C4-2B (cell line): ENCODE measurements at regions not wholly inside any gene's neighbourhood (a gene's known extent, or its start where the extent isn't known, plus 50 kb on each side); places are given as distances from the start of the nearest gene placed in this dataset.

ENCODE experiments used
- ZFX ChIP-seq: fragments of 450-650 bp; IDR thresholded peaks from 2 replicates; pipeline ENCODE4 v1.6.1; 2017
- TF ChIP-seq, protein P1 (sequence below): fragments of 450-650 bp; conservative IDR thresholded peaks from 2 replicates; pipeline ENCODE4 v1.5.1; 2017; ENCODE audit warnings: mild to moderate bottlenecking

DNA sequence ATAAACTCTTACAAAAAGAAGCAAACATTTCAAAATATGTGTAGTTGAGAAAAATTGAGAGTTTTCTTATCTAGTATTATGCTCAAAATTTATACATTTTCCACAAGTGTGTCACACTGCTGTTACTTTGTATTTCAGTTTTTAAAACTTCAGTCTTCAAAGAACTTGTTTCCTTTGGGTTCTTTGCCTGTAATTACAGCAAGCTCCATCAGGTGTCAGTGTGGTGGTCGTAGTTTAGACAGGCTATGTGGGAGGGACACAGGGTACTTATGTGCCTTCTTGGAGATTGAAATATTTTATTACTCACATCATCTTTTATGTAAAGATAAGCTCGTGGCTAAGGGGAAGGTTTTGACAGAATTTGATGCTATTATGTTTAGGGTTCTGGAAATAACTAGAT is 360.5 kb downstream of the FGFR2 start:
- TF ChIP-seq, protein P1, sequence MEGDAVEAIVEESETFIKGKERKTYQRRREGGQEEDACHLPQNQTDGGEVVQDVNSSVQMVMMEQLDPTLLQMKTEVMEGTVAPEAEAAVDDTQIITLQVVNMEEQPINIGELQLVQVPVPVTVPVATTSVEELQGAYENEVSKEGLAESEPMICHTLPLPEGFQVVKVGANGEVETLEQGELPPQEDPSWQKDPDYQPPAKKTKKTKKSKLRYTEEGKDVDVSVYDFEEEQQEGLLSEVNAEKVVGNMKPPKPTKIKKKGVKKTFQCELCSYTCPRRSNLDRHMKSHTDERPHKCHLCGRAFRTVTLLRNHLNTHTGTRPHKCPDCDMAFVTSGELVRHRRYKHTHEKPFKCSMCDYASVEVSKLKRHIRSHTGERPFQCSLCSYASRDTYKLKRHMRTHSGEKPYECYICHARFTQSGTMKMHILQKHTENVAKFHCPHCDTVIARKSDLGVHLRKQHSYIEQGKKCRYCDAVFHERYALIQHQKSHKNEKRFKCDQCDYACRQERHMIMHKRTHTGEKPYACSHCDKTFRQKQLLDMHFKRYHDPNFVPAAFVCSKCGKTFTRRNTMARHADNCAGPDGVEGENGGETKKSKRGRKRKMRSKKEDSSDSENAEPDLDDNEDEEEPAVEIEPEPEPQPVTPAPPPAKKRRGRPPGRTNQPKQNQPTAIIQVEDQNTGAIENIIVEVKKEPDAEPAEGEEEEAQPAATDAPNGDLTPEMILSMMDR, result peak; percentile 31
- no peak for TF ChIP-seq ZFX
